HepG2 (cell line): ENCODE measurements at regions not wholly inside any gene's neighbourhood (a gene's known extent, or its start where the extent isn't known, plus 50 kb on each side); places are given as distances from the start of the nearest gene placed in this dataset.

Experiments
- ATAC-seq: fragments of 200-7000 bp; cut with Tn5 transposase; 3 replicates; pipeline ENCODE4 v1.9.1; 2020; ENCODE audit warnings: mild to moderate bottlenecking, moderate library complexity
- BruUV-seq: library from RNA; stranded (reverse); fragments of 400-500 nt; replicated peaks from 2 replicates; lab custom pipeline; 2021; lab: Mats Ljungman, UMichigan
- CTCF ChIA-PET: fragments of 300-600 bp; formaldehyde crosslinking; extraction: SDS; loops from one replicate; lab custom pipeline; 2021; ENCODE audit warnings: low total read pairs, inconsistent platforms, low intra/inter-chr PET ratio; lab: Yijun Ruan, JAX
- POLR2A ChIA-PET: fragments of 350-600 bp; sonication (Branson Sonifier 250); formaldehyde crosslinking; loops from one replicate; lab custom pipeline; 2020; ENCODE audit warnings: antibody characterized with exemption, inconsistent platforms; lab: Yijun Ruan, JAX
- DNase-seq: peaks from one replicate; pipeline ENCODE4 v3.0.0-alpha.2; 2015; ENCODE audit warnings: low spot score
- FAIRE-seq: peaks from 3 replicates; lab custom pipeline; 2011; peaks lifted over from hg19 to GRCh38; lab: Jason Lieb, UNC
- H2AFZ ChIP-seq: one replicate; pipeline ENCODE4 v1.6.1; 2011; ENCODE audit warnings: low read length, inconsistent platforms
- H3K27ac ChIP-seq: fragments of 300-600 bp; 3 replicates; pipeline ENCODE4 v1.8.0; 2011; ENCODE audit warnings: mixed run types, mild to moderate bottlenecking, mixed read lengths, low read length, inconsistent platforms; ENCODE audit not compliant: insufficient read depth; ENCODE audit errors: extremely low read length
- H3K27me3 ChIP-seq, 2 experiments: fragments of 200-600 bp in 1 of 2; 2 replicates in 1 of 2; 3 replicates in 1 of 2; pipeline versions ENCODE4 v1.6.0 to v1.8.0; 2011; ENCODE audit warnings: low read length in 2 of 2, mild to moderate bottlenecking in 2 of 2, moderate library complexity in 2 of 2, inconsistent platforms in 1 of 2; ENCODE audit not compliant: insufficient read depth in 2 of 2, control insufficient read depth in 1 of 2
- H3K36me3 ChIP-seq, 2 experiments: fragments of 200-600 bp in 1 of 2; replicated peaks in 1 of 2; 2 replicates in 1 of 2; 3 replicates in 1 of 2; pipeline versions ENCODE4 v1.5.1 to v1.8.0; 2011; ENCODE audit warnings: low read length in 2 of 2, inconsistent platforms in 1 of 2; ENCODE audit not compliant: insufficient read depth in 2 of 2, control insufficient read depth in 1 of 2
- H3K4me1 ChIP-seq: 2 replicates; pipeline ENCODE4 v1.5.1; 2012; ENCODE audit warnings: low read length, inconsistent platforms; ENCODE audit not compliant: insufficient read depth
- H3K4me2 ChIP-seq: 2 replicates; pipeline ENCODE4 v1.6.0; 2011; ENCODE audit warnings: low read depth, low read length, inconsistent platforms
- H3K4me3 ChIP-seq, 3 experiments: fragments of 200-600 bp in 1 of 3; sonication (generic), shearing (Covaris generic) in 1 of 3; replicated peaks in 1 of 3; 2 replicates each; pipeline ENCODE4 v1.5.1; 2011 to 2016; ENCODE audit warnings: low read length in 3 of 3, inconsistent platforms in 2 of 3, low read depth in 2 of 3, mild to moderate bottlenecking in 2 of 3, control low read depth in 1 of 3, mixed read lengths in 1 of 3; ENCODE audit not compliant: insufficient read depth in 1 of 3
- H3K79me2 ChIP-seq: one replicate; pipeline ENCODE4 v1.6.1; 2011; ENCODE audit warnings: low read length, inconsistent platforms; ENCODE audit not compliant: insufficient read depth
- H3K9ac ChIP-seq: 2 replicates; pipeline ENCODE4 v1.6.0; 2011; ENCODE audit warnings: mild to moderate bottlenecking, low read depth, low read length, inconsistent platforms; ENCODE audit not compliant: insufficient read depth
- H3K9me3 ChIP-seq: 2 replicates; pipeline ENCODE4 v1.5.1; 2012; ENCODE audit warnings: mild to moderate bottlenecking, low read length
- H4K20me1 ChIP-seq: 2 replicates; pipeline ENCODE4 v1.6.0; 2011; ENCODE audit warnings: inconsistent platforms, mild to moderate bottlenecking, low read length, moderate library complexity; ENCODE audit not compliant: insufficient read depth
- CENPT ChIP-seq: sonication (generic); formaldehyde crosslinking; IDR thresholded peaks from 2 replicates; pipeline ENCODE4 v1.8.0; 2022; ENCODE audit warnings: low read depth, mild to moderate bottlenecking, moderate library complexity, missing genetic modification reagents
- CREB3 ChIP-seq: sonication (generic); formaldehyde crosslinking; IDR thresholded peaks from 2 replicates; pipeline ENCODE4 v1.5.0; 2020; ENCODE audit warnings: missing genetic modification reagents
- FOSL1 ChIP-seq: sonication (generic); formaldehyde crosslinking; IDR thresholded peaks from 2 replicates; pipeline ENCODE4 v1.9.0; 2021; ENCODE audit warnings: missing genetic modification reagents, borderline replicate concordance
- FOXM1 ChIP-seq: sonication (generic); formaldehyde crosslinking; IDR thresholded peaks from 2 replicates; pipeline ENCODE4 v1.5.0; 2020; ENCODE audit warnings: missing genetic modification reagents
- GFI1 ChIP-seq: sonication (generic); formaldehyde crosslinking; IDR thresholded peaks from 2 replicates; pipeline ENCODE4 v1.5.0; 2020; ENCODE audit warnings: missing genetic modification reagents, mild to moderate bottlenecking, borderline replicate concordance
- LCORL ChIP-seq, 2 experiments: fragments of 450-650 bp in 1 of 2; sonication (generic) in 1 of 2; formaldehyde crosslinking in 1 of 2; IDR thresholded peaks; 2 replicates each; pipeline versions ENCODE4 v1.5.0 to v1.6.1; 2017 to 2020; ENCODE audit warnings: antibody characterized with exemption in 1 of 2, missing genetic modification reagents in 1 of 2
- MED1 ChIP-seq: sonication (generic); formaldehyde crosslinking; IDR thresholded peaks from 2 replicates; pipeline ENCODE4 v1.4.0; 2020; ENCODE audit warnings: missing genetic modification reagents
- PLRG1 ChIP-seq: fragments of 450-650 bp; conservative IDR thresholded peaks from 2 replicates; pipeline ENCODE4 v1.6.1; 2016
- REXO4 ChIP-seq: sonication (generic); formaldehyde crosslinking; IDR thresholded peaks from 2 replicates; pipeline ENCODE4 v1.8.0; 2022; ENCODE audit warnings: missing genetic modification reagents, mild to moderate bottlenecking, borderline replicate concordance
- SP2 ChIP-seq: sonication (generic); formaldehyde crosslinking; IDR thresholded peaks from 2 replicates; pipeline ENCODE4 v1.5.1; 2020; ENCODE audit warnings: mild to moderate bottlenecking, missing genetic modification reagents
- SRSF1 ChIP-seq: fragments of 200-400 bp; formaldehyde crosslinking; optimal IDR thresholded peaks from 2 replicates; pipeline ENCODE3; 2017; ENCODE audit warnings: mild to moderate bottlenecking, low read depth, low read length, moderate library complexity
- ZBTB3 ChIP-seq: sonication (generic); formaldehyde crosslinking; IDR thresholded peaks from 2 replicates; pipeline ENCODE4 v1.4.0; 2020; ENCODE audit warnings: low read depth, mild to moderate bottlenecking, moderate library complexity, missing genetic modification reagents, borderline replicate concordance
- ZBTB43 ChIP-seq: sonication (generic); formaldehyde crosslinking; conservative IDR thresholded peaks from 2 replicates; pipeline ENCODE4 v1.4.0; 2020; ENCODE audit warnings: missing genetic modification reagents
- ZMYM2 ChIP-seq: sonication (generic); formaldehyde crosslinking; IDR thresholded peaks from 2 replicates; pipeline ENCODE4 v1.8.0; 2022; ENCODE audit warnings: mild to moderate bottlenecking, missing genetic modification reagents
- ZNF282 ChIP-seq: fragments of 450-650 bp; IDR thresholded peaks from 2 replicates; pipeline ENCODE4 v1.6.1; 2018; ENCODE audit not compliant: partially characterized antibody
- ZNF468 ChIP-seq: sonication (generic); formaldehyde crosslinking; IDR thresholded peaks from 2 replicates; pipeline ENCODE4 v1.8.0; 2022; ENCODE audit warnings: mild to moderate bottlenecking, moderate library complexity, missing genetic modification reagents
- ZNF567 ChIP-seq: sonication (generic); formaldehyde crosslinking; IDR thresholded peaks from 2 replicates; pipeline ENCODE4 v1.8.1; 2023; ENCODE audit warnings: mild to moderate bottlenecking, missing genetic modification reagents, borderline replicate concordance
- ZNF569 ChIP-seq: sonication (generic); formaldehyde crosslinking; IDR thresholded peaks from 2 replicates; pipeline ENCODE4 v1.5.0; 2020; ENCODE audit warnings: mild to moderate bottlenecking, missing genetic modification reagents, moderate library complexity, borderline replicate concordance
- WGBS: methylation state at CpG from one replicate; pipeline ENCODE4 v1.1.6; 2017; ENCODE audit warnings: low lambda C conversion rate; 5-methylcytosine and 5-hydroxymethylcytosine counted together
- in situ Hi-C: cut with HindIII; loops from 2 replicates; pipeline ENCODE4 v1.10.0; 2017; ENCODE audit warnings: low pct_unique_long_range_greater_than_20kb; ENCODE audit not compliant: extremely low pct_ligation_motif_present
- intact Hi-C: fragments of 100-400 bp; cut with micrococcal nuclease; formaldehyde crosslinking; loops from one replicate; pipeline ENCODE4 v1.10.0; 2022; ENCODE audit not compliant: unreplicated experiment
- TF ChIP-seq, protein P1 (sequence below): IDR thresholded peaks from 2 replicates; pipeline ENCODE4 v1.6.1; 2016; ENCODE audit warnings: missing compliant biosample characterization, missing genetic modification reagents, borderline replicate concordance

DNA sequence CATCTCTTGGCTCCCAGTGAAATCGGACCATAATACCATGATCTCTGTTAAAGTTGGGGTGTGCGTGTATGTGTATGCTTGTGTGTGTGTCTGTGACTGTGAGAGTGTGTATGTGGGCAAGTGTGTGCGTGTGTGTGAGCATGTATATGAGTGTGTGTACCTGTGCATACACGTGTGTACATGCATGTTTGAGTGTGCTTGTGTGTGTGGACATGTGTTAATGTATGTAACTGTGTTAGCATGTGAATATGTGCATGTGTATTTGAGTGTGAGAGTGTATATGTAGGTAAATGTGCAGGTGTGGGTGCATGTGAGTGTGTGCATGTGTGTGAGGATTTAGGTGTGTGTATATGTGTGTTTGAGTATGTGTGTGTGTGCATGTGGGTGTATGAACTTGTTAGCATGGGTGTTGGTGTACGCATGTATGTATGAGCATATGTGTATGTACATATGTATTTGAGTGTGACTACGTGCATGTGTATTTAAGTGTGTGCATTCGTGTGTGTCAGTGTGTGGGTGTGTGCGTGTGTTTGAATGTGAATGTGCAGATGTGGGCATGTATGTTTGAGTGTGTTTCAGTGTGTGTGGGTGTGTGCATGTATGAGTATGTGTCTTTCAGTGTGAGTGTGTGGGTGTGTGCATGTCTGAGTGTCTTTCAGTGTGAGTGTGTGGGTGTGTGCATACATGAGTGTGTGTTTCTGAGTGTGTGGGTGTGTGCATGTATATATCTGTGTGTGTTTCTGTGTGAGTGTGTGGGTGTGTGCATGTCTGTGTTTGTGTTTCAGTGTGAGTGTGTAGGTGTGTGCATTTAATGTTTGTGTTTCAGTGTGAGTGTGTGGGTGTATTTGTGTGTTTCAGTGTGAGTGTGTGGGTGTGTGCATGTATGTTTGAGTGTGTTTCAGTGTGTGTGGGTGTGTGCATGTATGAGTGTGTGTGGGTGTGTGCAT is 183.2 kb downstream of the SOX9 start (continued):
- TF ChIP-seq ZBTB3 (no peak), REXO4 (no peak), ZNF567 (CRISPR knock-in tag) (no peak), ZNF282 (peak; percentile 5), CREB3 (CRISPR knock-in tag) (no peak), FOXM1 (CRISPR knock-in tag) (no peak), PLRG1 (no peak), ZNF569 (CRISPR knock-in tag) (no peak), ZMYM2 (CRISPR knock-in tag) (no peak), SP2 (CRISPR knock-in tag) (no peak), LCORL (IDR thresholded peaks at IDR 0.05) (no peak), LCORL (CRISPR knock-in tag; IDR thresholded peaks at IDR 0.05) (no peak), ZNF468 (CRISPR knock-in tag) (no peak)
- TF ChIP-seq, all 625 proteins: peak for 12

GRCh38 chr17:72304859-72305258 is 184.0 kb downstream of the SOX9 start:
- 91% methylated on average over 10 of the region's 10 CpGs for WGBS
- TF ChIP-seq, protein P1, sequence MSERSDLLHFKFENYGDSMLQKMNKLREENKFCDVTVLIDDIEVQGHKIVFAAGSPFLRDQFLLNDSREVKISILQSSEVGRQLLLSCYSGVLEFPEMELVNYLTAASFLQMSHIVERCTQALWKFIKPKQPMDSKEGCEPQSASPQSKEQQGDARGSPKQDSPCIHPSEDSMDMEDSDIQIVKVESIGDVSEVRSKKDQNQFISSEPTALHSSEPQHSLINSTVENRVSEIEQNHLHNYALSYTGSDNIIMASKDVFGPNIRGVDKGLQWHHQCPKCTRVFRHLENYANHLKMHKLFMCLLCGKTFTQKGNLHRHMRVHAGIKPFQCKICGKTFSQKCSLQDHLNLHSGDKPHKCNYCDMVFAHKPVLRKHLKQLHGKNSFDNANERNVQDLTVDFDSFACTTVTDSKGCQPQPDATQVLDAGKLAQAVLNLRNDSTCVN (CRISPR knock-in tag): no peak
- TF ChIP-seq SRSF1 (no peak), CENPT (no peak), ZBTB43 (CRISPR knock-in tag) (no peak), FOSL1 (CRISPR knock-in tag) (no peak), GFI1 (CRISPR knock-in tag) (no peak), MED1 (CRISPR knock-in tag) (no peak)
- Histone ChIP-seq H3K4me1 (peaks cover 46% of the 10 kb centered on the region), H3K4me2 (no peak overlapping the region), H3K27me3 (peaks cover 3 to 4% of the 10 kb centered on the region in 2 experiments; a peak in 4 of 5 replicates), H3K9me3 (no peaks in the 10 kb centered on the region), H3K27ac (no peak overlapping the region), H2AFZ (no peak overlapping the region), H3K9ac (no peak overlapping the region), H3K4me3 (no peak overlapping the region), H3K36me3 (no peaks in the 10 kb centered on the region), H4K20me1 (no peaks in the 10 kb centered on the region), H3K79me2 (no peaks in the 10 kb centered on the region)
- DNase-seq (no peak), ATAC-seq (no peak), FAIRE-seq (no peak)
- no TSS peak for BruUV-seq
- intact Hi-C loops (loop anchor here (5.0 to 10.0 kb wide), 2 partner anchors 120 to 178 kb away; no protein-coding TSS in a partner anchor), in situ Hi-C loops (no loop called here)
- POLR2A ChIA-PET: interaction anchor here (0.6 kb wide), 1 partner anchor 93 kb away, joined by 4 read pairs; no protein-coding TSS in a partner anchor
- CTCF ChIA-PET: no interaction called here
